Esophagus (tissue), 2 donors: ENCODE measurements at regions not wholly inside any gene's neighbourhood (a gene's known extent, or its start where the extent isn't known, plus 50 kb on each side); places are given as distances from the start of the nearest gene placed in this dataset.
A peak's percentile ranks its signal among the peaks of the same experiment; 100 is the strongest.

ENCODE experiments used
- H3K27ac ChIP-seq, 2 donors: one replicate each; pipeline ENCODE4 v1.5.1; 2013; ENCODE audit warnings: low read depth in 2 of 2, mild to moderate bottlenecking in 2 of 2, inconsistent platforms in 1 of 2, low read length in 1 of 2, moderate library complexity in 1 of 2
- H3K27me3 ChIP-seq, 2 donors: one replicate each; pipeline ENCODE4 v1.6.1; 2013; ENCODE audit warnings: low read length in 2 of 2, control low read depth in 1 of 2, mild to moderate bottlenecking in 1 of 2; ENCODE audit not compliant: insufficient read depth in 2 of 2, control insufficient read depth in 1 of 2
- H3K36me3 ChIP-seq, 2 donors: one replicate each; pipeline ENCODE4 v1.6.1; 2013; ENCODE audit warnings: low read length in 1 of 2; ENCODE audit not compliant: control insufficient read depth in 2 of 2, insufficient read depth in 2 of 2
- H3K4me1 ChIP-seq, 2 donors: one replicate each; pipeline ENCODE4 v1.6.1; 2013; ENCODE audit warnings: low read length in 1 of 2; ENCODE audit not compliant: control insufficient read depth in 2 of 2, insufficient read depth in 2 of 2
- H3K4me3 ChIP-seq, 2 donors: one replicate each; pipeline ENCODE4 v1.5.1; 2013; ENCODE audit warnings: low read length in 2 of 2, mild to moderate bottlenecking in 2 of 2, low read depth in 1 of 2, moderate library complexity in 1 of 2
- H3K9me3 ChIP-seq, 2 donors: one replicate each; pipeline ENCODE4 v1.6.1; 2013; ENCODE audit warnings: mild to moderate bottlenecking in 2 of 2, low read depth in 1 of 2, low read length in 1 of 2, moderate library complexity in 1 of 2; ENCODE audit not compliant: control insufficient read depth in 2 of 2, insufficient read depth in 1 of 2
- WGBS, 2 donors: extraction: QIAGEN DNeasy Blood & Tissue Kit; methylation state at CpG; one replicate each; pipeline ENCODE4 v1.1.7; 2013; 5-methylcytosine and 5-hydroxymethylcytosine counted together
- donor health status: healthy with polysubstance abuse.
- donor health status: Bipolar disorder and iron deficiency.

GRCh38 chr7:118060692-118061091, 123.3 kb upstream of the LSM8 start:
- WGBS, 2 donors: 46 to 50% methylated on average over 1 of the region's 1 CpG
- Histone ChIP-seq H3K27me3 (no peaks in the 10 kb centered on the region), H3K27ac (no peak overlapping the region), H3K36me3 (no peaks in the 10 kb centered on the region), H3K9me3 (no peaks in the 10 kb centered on the region), H3K4me3 (no peak overlapping the region), H3K4me1 (no peaks in the 10 kb centered on the region)

GRCh38 chr7:118061386-118061785, 122.6 kb upstream of the LSM8 start:
- 78 to 82% methylated on average over 6 of the region's 6 CpGs for WGBS, 2 donors

DNA sequence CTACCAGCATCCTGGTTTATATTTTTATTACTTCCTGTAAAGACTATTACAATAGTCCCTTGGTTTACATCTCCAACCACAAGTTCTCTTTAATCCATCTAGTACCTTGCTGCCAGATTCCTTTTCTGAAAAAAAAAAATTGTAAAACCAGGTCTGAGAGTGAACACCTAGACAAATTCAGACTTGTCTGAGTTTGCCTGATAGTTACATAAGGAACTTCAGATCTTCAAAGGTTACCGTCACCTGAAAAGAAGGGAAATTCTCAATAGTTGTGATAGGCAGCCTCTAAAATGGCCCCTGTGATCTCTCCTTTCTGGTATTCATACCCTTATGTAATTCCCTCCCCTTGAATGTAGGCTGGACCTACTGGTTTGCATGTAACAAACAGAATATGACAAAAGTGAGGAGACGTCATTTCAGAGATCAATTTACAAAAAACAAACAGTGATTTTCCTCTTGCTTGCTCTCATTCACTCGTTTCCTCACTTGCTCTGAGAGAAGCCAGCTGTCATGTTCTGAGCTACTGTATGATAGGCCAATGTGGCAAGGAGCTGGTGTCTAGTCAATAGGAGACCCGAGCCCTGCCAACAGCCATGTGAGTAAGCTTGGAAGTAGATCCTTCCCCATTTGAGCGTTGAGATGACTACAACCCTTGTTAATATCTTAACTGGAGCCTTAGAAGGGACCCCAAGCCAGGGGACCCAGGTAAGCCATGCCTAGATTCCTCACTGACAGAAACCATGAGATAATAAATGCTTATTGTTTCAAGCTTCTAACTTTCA, 110.9 kb upstream of the LSM8 start:
- Histone ChIP-seq H3K36me3 (no peaks in the 10 kb centered on the region), H3K4me1 (peaks cover 0 to 2% of the 10 kb centered on the region in 2 donors), H3K27me3 (no peaks in the 10 kb centered on the region), H3K9me3 (no peaks in the 10 kb centered on the region), H3K27ac (peak overlapping the region; percentile 82 to 85), H3K4me3 (no peak overlapping the region)
- 30 to 38% methylated on average over 5 of the region's 5 CpGs for WGBS, 2 donors

More at GRCh38 chr7:118061386-118061785, 122.6 kb upstream of the LSM8 start:
- no peaks in the 10 kb centered on the region for H3K27me3 ChIP-seq
- no peak overlapping the region for H3K4me3 ChIP-seq
- H3K4me1 ChIP-seq: no peaks in the 10 kb centered on the region
- H3K27ac ChIP-seq: no peak overlapping the region
- no peaks in the 10 kb centered on the region for H3K9me3 ChIP-seq
- no peaks in the 10 kb centered on the region for H3K36me3 ChIP-seq

- Histone ChIP-seq H3K4me3 (no peak overlapping the region), H3K4me1 (peaks cover 0 to 2% of the 10 kb centered on the region in 2 donors), H3K27me3 (no peaks in the 10 kb centered on the region), H3K9me3 (no peaks in the 10 kb centered on the region), H3K36me3 (no peaks in the 10 kb centered on the region), H3K27ac (no peak overlapping the region)
- 82 to 83% methylated on average over 2 of the region's 2 CpGs for WGBS, 2 donors
These were observed 108.0 kb upstream of the LSM8 start for GRCh38 chr7:118075936-118076335.

GRCh38 chr7:118076564-118076963, 107.4 kb upstream of the LSM8 start:
- Histone ChIP-seq H3K36me3 (no peaks in the 10 kb centered on the region), H3K4me3 (no peak overlapping the region), H3K9me3 (no peaks in the 10 kb centered on the region), H3K27ac (no peak overlapping the region), H3K4me1 (peaks cover 0 to 2% of the 10 kb centered on the region in 2 donors), H3K27me3 (no peaks in the 10 kb centered on the region)
- WGBS, 2 donors: 93 to 94% methylated on average over 3 of the region's 3 CpGs

- H3K4me3 ChIP-seq: no peak overlapping the region
- no peaks in the 10 kb centered on the region for H3K27me3 ChIP-seq
- peaks cover 0 to 2% of the 10 kb centered on the region in 2 donors for H3K4me1 ChIP-seq
- no peaks in the 10 kb centered on the region for H3K9me3 ChIP-seq
- H3K36me3 ChIP-seq: no peaks in the 10 kb centered on the region
- H3K27ac ChIP-seq: no peak overlapping the region
These were observed 105.9 kb upstream of the LSM8 start for GRCh38 chr7:118078015-118078414.

- H3K4me1 ChIP-seq: no peaks in the 10 kb centered on the region
- H3K4me3 ChIP-seq: no peak overlapping the region
- 33 to 56% methylated on average over 1 of the region's 1 CpG for WGBS, 2 donors
- H3K27ac ChIP-seq: no peak overlapping the region
- H3K36me3 ChIP-seq: no peaks in the 10 kb centered on the region
- H3K27me3 ChIP-seq: no peaks in the 10 kb centered on the region
- H3K9me3 ChIP-seq: no peaks in the 10 kb centered on the region
These were observed 104.6 kb upstream of the LSM8 start for GRCh38 chr7:118079369-118079768.

DNA sequence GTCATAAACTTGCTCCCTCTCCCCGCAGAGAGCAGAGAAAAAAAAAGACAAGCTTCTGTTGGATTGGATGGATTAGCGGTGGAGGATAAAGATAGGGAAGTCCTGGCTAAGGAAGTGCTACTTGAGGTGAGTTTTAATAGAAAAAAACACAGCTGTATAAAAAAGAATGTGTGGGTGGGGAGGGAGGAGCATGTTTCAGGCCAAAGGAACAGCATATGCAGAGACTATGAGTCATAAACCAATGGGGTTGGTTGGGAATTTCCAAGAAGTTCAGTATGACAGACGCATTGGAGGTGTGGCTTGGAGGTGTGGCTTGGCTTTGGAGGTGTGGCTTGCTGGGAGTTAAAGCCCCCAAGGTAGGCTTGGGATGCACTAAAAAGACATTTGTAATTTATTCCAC, 103.0 kb upstream of the LSM8 start:
- 35 to 43% methylated on average over 3 of the region's 3 CpGs for WGBS, 2 donors
- H3K27ac ChIP-seq: peak overlapping the region; percentile 43 to 48
- H3K4me3 ChIP-seq: no peak overlapping the region
- no peaks in the 10 kb centered on the region for H3K36me3 ChIP-seq
- H3K27me3 ChIP-seq: no peaks in the 10 kb centered on the region
- no peaks in the 10 kb centered on the region for H3K9me3 ChIP-seq
- H3K4me1 ChIP-seq: no peaks in the 10 kb centered on the region

DNA sequence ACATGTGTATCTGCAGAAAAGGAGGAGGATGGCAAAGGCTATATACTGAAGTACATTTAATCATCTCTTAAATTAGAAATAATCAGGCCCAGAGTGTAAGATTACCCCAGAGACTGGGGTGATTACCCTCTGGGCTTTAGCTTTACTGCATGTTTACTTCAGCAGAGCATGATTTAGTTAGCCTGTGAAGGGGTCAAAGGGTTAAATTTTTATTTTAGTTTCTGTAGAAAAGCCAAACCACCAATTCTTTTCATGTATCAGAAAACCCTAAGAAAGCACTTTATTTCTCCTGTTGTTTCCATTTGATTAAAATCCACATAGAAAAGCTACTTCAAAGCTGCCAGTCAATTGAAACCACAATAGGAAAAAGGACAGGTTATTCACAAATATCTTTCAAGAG, 101.5 kb upstream of the LSM8 start:
- Histone ChIP-seq H3K4me1 (no peaks in the 10 kb centered on the region), H3K9me3 (no peaks in the 10 kb centered on the region), H3K27me3 (no peaks in the 10 kb centered on the region), H3K27ac (no peak overlapping the region), H3K4me3 (no peak overlapping the region), H3K36me3 (no peaks in the 10 kb centered on the region)

DNA sequence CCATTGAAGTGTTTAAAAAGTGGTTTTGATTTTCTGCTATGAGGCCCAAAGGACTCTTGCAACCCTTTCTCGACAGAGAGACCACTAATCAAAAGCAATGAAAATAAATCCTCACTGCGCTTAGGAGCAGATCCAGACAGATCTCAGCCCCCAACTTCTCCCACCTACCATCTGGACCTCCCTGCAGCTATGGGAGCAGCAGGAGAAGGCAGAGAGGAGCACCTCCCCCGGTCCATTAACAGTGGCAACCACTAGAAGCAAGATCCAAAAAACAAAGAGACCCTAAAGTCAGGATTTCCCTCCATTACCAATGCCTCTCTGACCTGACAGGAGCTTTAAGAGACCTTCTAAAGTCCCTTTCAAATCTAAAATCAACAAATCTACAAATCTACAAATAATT, 99.0 kb upstream of the LSM8 start:
- no peak overlapping the region for H3K4me3 ChIP-seq
- no peaks in the 10 kb centered on the region for H3K36me3 ChIP-seq
- H3K4me1 ChIP-seq: no peaks in the 10 kb centered on the region
- WGBS, 2 donors: 66 to 73% methylated on average over 3 of the region's 3 CpGs
- no peaks in the 10 kb centered on the region for H3K9me3 ChIP-seq
- H3K27me3 ChIP-seq: no peaks in the 10 kb centered on the region
- no peak overlapping the region for H3K27ac ChIP-seq
